NCI-H1436 (cell line): ENCODE measurements at regions not wholly inside any gene's neighbourhood (a gene's known extent, or its start where the extent isn't known, plus 50 kb on each side); places are given as distances from the start of the nearest gene placed in this dataset.

Experiments
- DNase-seq: peaks from one replicate; lab custom pipeline; 2025; lab: John Stamatoyannopoulos, UW

DNA sequence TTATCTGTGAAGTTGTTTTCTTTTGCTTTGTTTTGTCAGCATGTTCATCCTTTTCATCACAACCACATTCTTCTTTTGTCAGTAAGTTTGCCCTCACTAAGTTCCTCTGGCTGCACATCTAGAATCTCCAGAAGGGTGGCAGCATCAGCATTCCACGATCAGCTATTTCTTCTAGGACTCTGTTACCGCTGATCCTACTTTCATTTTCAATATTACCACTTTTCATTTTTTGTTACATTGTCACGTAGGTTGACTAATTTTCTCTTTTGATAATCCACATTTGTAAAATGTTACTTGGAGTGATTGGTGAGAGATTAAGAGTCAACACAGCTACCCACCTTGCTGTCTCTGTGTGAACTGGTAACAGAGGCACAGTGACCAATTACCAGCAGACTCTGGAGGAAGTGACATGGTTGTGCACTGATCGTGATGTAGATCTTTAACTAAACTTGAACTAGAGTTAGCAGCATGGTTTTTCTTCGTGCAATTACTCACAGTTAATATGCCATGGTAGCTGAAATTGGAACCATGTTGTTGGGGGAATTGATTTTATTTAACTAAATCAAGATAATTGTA, 307.9 kb upstream of the SLC35B3 start:
- no peak for DNase-seq

GRCh38 chr6:8739454-8739853, 304.1 kb upstream of the SLC35B3 start:
- no peak for DNase-seq

DNA sequence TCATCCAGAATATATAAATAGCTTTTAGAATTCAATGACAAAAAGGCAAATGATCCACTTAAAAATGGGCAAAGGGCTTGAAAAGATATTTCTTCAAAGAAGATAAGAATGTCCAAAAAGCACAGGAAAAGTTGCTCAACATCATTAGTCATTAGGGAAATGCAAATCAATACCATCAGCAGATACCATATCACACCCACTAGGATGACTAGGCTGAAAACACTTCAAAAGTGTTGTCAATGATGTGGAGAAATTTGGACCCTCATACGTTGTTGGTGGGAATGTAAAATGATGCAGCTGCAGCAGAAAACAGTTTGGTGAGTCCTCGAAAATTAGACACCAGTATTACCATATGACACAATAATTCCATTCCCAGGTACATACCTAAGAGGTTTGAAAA, 303.6 kb upstream of the SLC35B3 start:
- DNase-seq = no peak

DNA sequence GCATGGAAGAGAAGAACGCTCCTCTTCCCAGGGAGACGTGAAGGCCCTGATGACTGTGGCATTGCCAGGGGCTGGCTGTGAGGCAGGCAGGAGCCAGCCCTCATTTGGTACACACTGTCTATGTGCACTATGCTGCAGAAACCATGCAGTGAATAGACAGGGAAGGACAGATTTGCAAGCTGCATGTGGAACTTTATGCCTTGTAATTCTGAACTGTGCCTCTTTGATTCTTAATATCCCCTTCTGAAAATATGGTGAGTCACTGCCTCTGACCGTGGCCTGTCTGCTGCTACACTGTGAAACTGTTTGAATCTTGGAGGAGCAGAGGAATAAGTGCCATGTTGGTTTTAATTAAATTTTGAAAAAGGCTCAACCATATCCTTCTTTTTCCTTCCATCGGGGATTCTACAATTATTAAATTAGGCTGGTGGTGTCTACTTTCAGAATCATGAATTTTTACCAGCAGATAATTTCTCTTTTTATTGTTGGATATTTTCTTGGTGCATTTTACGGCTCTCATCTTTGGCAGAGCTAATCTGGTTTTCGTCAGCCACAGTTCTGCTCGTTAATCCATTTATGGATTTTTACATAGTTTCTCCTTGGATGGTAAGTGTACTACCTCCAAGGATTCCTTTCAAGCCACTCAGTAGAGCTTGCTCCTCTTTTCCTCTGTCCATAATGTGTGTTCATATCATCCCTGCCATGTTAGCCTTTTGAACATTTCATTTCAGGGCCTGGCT, 301.0 kb upstream of the SLC35B3 start:
- DNase-seq = no peak

GRCh38 chr6:8733879-8734278, 298.5 kb upstream of the SLC35B3 start:
- no peak for DNase-seq

DNA sequence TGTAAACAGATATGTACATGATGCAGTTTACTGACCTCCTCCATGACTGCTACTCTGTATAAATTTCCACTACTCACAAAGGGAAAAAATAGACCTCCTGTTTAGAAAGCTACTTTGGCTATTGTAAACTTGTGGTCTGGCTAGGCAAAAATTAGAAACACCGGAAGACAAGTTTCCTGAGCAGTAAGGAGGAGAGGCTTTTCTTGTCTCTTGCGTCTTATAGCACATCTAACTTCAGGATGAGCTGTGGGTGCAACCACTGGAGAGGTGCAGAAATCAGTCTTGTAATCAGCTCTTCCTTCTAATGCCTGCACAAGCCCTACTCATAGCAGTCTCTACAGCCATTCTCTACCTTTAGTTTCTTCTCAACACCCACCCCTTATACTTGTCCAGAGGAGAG, 296.5 kb upstream of the SLC35B3 start:
- no peak for DNase-seq

DNA sequence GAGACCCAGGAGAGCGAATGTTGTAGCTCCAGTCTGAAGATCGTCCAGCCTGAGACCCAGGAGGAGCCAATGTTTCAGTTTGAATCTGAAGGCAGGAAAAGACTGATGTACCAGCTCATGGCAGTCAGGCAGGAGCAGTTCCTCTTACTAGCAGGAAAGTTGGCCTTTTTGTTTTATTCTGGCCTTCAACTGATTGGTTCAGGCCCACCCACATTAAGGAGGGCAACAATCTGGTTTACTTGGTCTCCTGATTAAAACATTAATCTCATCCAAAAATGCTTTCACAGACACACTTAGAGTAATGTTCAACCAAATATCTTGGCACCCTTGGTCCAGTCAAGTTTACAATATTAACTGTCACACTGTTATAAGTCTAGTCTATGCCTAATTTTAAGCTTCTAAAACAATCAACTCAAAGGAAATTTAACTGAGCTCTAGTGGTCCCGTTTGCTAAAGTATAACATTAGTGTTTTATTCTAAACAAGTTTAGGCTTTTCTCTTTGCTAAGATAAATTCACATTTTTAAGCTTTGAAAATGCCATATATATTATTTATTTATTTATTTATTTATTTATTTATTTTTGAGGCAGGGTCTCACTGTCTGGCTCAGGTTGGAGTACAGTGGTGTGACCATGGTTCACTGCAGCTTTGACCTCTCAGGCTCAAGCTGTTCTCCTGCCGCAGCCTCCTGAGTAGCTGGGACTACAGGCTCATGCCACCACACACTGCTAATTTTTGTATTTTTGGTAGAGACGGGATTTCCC, 275.5 kb upstream of the SLC35B3 start:
- no peak for DNase-seq

- DNase-seq = peak; percentile 36
Measured at GRCh38 chr6:8707956-8708772, 272.8 kb upstream of the SLC35B3 start.

- no peak for DNase-seq
Measured at GRCh38 chr6:8707369-8707768, 272.0 kb upstream of the SLC35B3 start.

DNA sequence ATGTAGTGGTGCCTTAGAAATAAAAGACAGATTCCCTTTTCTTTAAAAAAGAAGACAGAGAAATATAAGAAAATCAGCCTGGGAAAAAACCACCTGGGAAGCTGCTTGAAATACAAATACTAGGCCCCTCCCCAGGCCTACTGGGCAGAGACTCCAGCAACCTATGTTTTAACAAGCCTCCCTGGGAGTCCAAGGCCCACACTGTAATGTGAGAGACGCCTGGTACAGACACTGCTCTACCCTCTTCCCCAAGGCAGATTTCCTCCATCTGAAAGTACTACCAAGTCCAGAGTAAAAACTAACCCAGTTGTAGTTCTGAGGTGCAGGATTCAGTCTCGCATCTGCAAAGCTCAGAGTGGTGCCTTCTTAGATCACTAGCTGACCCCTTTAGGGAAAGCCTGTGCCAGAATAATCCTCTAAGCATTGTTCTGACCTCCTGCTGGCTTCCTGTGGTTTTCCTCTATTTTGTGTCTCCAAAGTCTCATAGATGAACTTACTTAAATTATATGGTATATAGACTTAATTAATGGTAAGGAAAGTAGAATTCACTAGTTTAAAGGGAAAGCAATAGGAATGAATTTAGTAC, 270.2 kb upstream of the SLC35B3 start:
- no peak for DNase-seq

GRCh38 chr6:8703059-8703458, 267.7 kb upstream of the SLC35B3 start:
- DNase-seq = no peak

GRCh38 chr6:8688821-8689220, 253.5 kb upstream of the SLC35B3 start:
- DNase-seq = no peak

DNA sequence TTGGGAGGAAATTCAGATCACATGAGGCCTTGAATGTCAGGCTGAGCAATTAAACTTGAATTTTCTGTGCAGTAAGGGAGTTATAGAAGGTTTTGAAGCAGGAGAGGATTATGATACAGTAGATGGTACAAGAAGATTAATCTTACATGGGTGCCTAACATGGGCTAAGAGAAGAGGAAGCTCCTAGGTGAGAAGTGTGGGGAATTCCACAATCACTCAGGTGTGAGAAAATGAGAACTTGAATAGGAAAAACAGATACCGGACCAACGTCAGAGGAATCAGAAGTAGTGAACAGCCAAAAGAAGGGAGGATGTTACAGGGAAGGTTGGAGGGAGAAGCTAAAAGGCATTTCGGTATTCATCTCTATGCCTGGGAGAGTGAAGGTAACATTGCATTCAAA, 250.7 kb upstream of the SLC35B3 start:
- no peak for DNase-seq

DNA sequence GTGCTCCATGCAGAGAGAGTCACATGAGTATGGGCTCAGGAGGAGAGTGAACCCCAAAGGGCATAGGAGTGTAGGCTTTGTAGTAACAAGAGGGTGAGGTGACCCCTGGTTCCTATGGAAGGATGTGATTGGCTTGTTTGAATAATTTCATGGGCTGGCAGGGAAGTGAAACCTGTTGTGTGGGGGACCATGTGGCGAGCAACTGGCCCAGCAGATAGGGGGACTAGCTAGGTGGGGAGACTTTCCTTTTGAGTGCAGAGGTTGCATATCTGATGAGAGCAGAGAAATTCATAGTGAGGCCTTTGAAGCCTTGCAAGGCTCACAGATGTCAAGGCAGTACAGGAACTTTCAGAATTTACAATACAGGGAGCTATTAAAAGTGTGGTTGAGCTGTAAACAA, 247.9 kb upstream of the SLC35B3 start:
- no peak for DNase-seq

- DNase-seq = no peak
Measured at GRCh38 chr6:8679823-8680222, 244.5 kb upstream of the SLC35B3 start.

GRCh38 chr6:8678466-8678865, 243.1 kb upstream of the SLC35B3 start:
- DNase-seq = no peak

- no peak for DNase-seq
Measured at GRCh38 chr6:8674126-8674525, 238.8 kb upstream of the SLC35B3 start.

GRCh38 chr6:8672882-8673281, 237.5 kb upstream of the SLC35B3 start:
- no peak for DNase-seq

DNA sequence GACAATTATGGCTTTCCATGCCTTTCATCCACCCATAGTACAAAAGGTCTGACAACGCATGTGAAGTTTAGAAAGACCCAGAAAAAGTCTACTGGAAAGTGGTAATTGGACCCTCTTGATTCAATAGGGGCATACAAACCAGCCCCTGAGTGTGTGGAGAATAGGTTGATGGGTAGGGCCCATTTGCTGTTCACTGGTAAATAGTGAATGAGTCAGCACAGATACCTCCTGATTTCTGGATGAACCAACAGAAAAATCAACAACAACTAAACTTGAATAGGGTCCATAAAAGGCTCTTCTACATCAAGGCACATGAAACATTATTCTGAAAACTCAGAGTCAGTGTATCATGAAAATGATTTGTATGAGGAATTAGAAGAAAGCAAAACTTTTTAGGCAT, 235.4 kb upstream of the SLC35B3 start:
- no peak for DNase-seq

- no peak for DNase-seq
Measured at GRCh38 chr6:8664700-8665099, 229.4 kb upstream of the SLC35B3 start.

GRCh38 chr6:8664070-8664469, 228.7 kb upstream of the SLC35B3 start:
- no peak for DNase-seq
